PC-9 (cell line): ENCODE measurements at regions not wholly inside any gene's neighbourhood (a gene's known extent, or its start where the extent isn't known, plus 50 kb on each side); places are given as distances from the start of the nearest gene placed in this dataset.

Source experiments
- BruUV-seq: library from RNA; stranded (reverse); fragments of 400-500 nt; replicated peaks from 2 replicates; lab custom pipeline; 2021; lab: Mats Ljungman, UMichigan
- CTCF ChIA-PET: fragments of 300-600 bp; sonication (Branson Sonifier 250); formaldehyde crosslinking; loops from one replicate; lab custom pipeline; 2022; ENCODE audit warnings: antibody characterized with exemption; lab: Charles Lee
- POLR2A ChIA-PET: fragments of 300-600 bp; sonication (Branson Sonifier 250); formaldehyde crosslinking; loops from one replicate; lab custom pipeline; 2022; ENCODE audit warnings: antibody characterized with exemption; ENCODE audit not compliant: unreplicated experiment; lab: Charles Lee
- DNase-seq, 2 experiments: peaks; one replicate each; pipeline versions ENCODE4 v3.0.0 to v3.0.0-alpha.2; 2015 to 2022; ENCODE audit warnings: mixed read lengths in 1 of 2
- H2AFZ ChIP-seq: fragments of 200-600 bp; sonication (generic); 2 replicates; pipeline ENCODE4 v1.8.1; 2017; ENCODE audit warnings: antibody characterized with exemption
- H3F3A ChIP-seq: fragments of 200-600 bp; sonication (generic); 2 replicates; pipeline ENCODE4 v1.8.1; 2017; ENCODE audit warnings: antibody characterized with exemption, mild to moderate bottlenecking, low read depth; ENCODE audit not compliant: insufficient read depth
- H3K27ac ChIP-seq: fragments of 200-600 bp; sonication (generic); 2 replicates; pipeline ENCODE4 v1.6.1; 2016; ENCODE audit warnings: mixed run types
- H3K27me3 ChIP-seq: fragments of 200-600 bp; sonication (generic); 2 replicates; pipeline ENCODE4 v1.6.1; 2016; ENCODE audit warnings: low read depth, mixed run types; ENCODE audit not compliant: insufficient read depth
- H3K36me3 ChIP-seq: fragments of 200-600 bp; sonication (generic); 2 replicates; pipeline ENCODE4 v1.6.1; 2016; ENCODE audit warnings: low read depth, mixed run types
- H3K4me1 ChIP-seq: fragments of 200-600 bp; sonication (generic); replicated peaks from 2 replicates; pipeline ENCODE4 v1.6.1; 2016; ENCODE audit warnings: mixed run types; ENCODE audit not compliant: insufficient read depth
- H3K4me2 ChIP-seq: fragments of 200-600 bp; sonication (generic); 2 replicates; pipeline ENCODE4 v1.6.1; 2017; ENCODE audit warnings: mixed run types
- H3K4me3 ChIP-seq: fragments of 200-600 bp; sonication (generic); 2 replicates; pipeline ENCODE4 v1.6.1; 2016; ENCODE audit warnings: mixed run types
- H3K79me2 ChIP-seq: fragments of 200-600 bp; sonication (generic); 2 replicates; pipeline ENCODE4 v1.6.1; 2017; ENCODE audit warnings: low read depth, mixed run types
- H3K9me2 ChIP-seq: fragments of 200-600 bp; sonication (generic); 2 replicates; pipeline ENCODE4 v1.8.1; 2017; ENCODE audit warnings: mild to moderate bottlenecking; ENCODE audit not compliant: insufficient read depth
- H3K9me3 ChIP-seq: fragments of 200-600 bp; sonication (generic); 2 replicates; pipeline ENCODE4 v1.8.1; 2016; ENCODE audit warnings: low read depth; ENCODE audit not compliant: insufficient read depth
- H4K20me1 ChIP-seq: fragments of 200-600 bp; sonication (generic); 2 replicates; pipeline ENCODE4 v1.8.1; 2017; ENCODE audit not compliant: insufficient read depth
- CTCF ChIP-seq: fragments of 200-600 bp; sonication (generic); conservative IDR thresholded peaks from 2 replicates; pipeline ENCODE4 v1.6.1; 2017; ENCODE audit warnings: mixed run types, antibody characterized with exemption, mild to moderate bottlenecking, moderate library complexity
- EZH2 ChIP-seq: fragments of 200-600 bp; sonication (generic); IDR thresholded peaks from 2 replicates; pipeline ENCODE4 v1.8.0; 2017; ENCODE audit warnings: antibody characterized with exemption, low read depth
- intact Hi-C: fragments of 100-400 bp; cut with micrococcal nuclease; formaldehyde crosslinking; loops from one replicate; pipeline ENCODE4 v1.10.0; 2022; ENCODE audit not compliant: unreplicated experiment

DNA sequence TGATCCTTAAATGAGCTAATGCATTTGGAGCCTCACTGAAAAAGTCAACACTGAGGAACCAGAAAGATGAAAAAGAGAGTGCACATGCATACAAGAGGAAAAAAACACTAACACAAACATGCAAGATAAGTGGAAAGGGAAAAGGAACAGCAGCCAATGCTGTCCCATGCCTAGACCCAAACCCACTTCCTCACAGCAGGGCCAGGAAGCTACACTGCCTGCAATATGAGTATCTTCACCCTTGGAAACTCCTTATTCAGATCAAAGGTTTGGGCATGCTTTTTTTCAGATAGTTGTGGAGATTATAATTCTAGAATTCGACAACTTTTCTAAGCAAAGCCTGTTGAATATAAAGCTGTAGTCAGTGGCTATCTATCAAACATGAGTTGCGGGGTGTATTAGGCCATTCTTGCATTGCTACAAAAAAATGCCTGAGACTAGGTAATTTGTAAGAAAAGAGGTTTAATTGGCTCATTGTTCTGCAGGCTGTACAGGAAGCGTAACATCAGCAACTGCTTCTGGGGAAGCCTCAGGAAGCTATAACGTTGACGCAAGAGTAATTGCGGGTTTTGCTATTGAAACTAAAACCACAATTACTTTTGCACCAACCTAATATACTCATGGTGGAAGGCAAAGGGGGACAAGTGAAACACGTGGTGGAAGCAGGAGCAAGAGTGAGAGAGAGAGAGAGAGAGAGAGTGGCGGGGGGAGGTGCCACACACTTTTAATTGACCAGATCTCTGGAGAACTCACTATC is 138.2 kb downstream of the MBD2 start:
- TF ChIP-seq CTCF = no peak
- no peak for TF ChIP-seq EZH2
- H3K4me2 ChIP-seq = no peak overlapping the region
- H4K20me1 ChIP-seq = no peaks in the 10 kb centered on the region
- CTCF ChIA-PET = no interaction called here
- H3K36me3 ChIP-seq = no peaks in the 10 kb centered on the region
- H3K9me2 ChIP-seq = no peaks in the 10 kb centered on the region
- H3F3A ChIP-seq = no peaks in the 10 kb centered on the region
- H3K4me1 ChIP-seq = no peaks in the 10 kb centered on the region
- intact Hi-C loops = no loop called here
- no peak overlapping the region for H3K4me3 ChIP-seq
- POLR2A ChIA-PET = no interaction called here
- no peaks in the 10 kb centered on the region for H3K9me3 ChIP-seq
- DNase-seq = no peak
- no peaks in the 10 kb centered on the region for H3K27me3 ChIP-seq
- H3K27ac ChIP-seq = no peak overlapping the region
- no peaks in the 10 kb centered on the region for H3K79me2 ChIP-seq
- no TSS peak for BruUV-seq
- H2AFZ ChIP-seq = no peak overlapping the region

GRCh38 chr18:54080858-54081257 is 143.6 kb downstream of the MBD2 start:
- H3K9me3 ChIP-seq = no peaks in the 10 kb centered on the region
- no peaks in the 10 kb centered on the region for H3K9me2 ChIP-seq
- H3K4me3 ChIP-seq = no peak overlapping the region
- H3K4me2 ChIP-seq = no peak overlapping the region
- DNase-seq = no peak
- H3K79me2 ChIP-seq = no peaks in the 10 kb centered on the region
- ChIA-PET CTCF (no interaction called here), POLR2A (no interaction called here)
- intact Hi-C loops = no loop called here
- no peak overlapping the region for H3K27ac ChIP-seq
- TF ChIP-seq CTCF (no peak), EZH2 (no peak)
- H3F3A ChIP-seq = no peaks in the 10 kb centered on the region
- no TSS peak for BruUV-seq
- no peaks in the 10 kb centered on the region for H3K4me1 ChIP-seq
- H4K20me1 ChIP-seq = no peaks in the 10 kb centered on the region
- no peaks in the 10 kb centered on the region for H3K27me3 ChIP-seq
- no peaks in the 10 kb centered on the region for H3K36me3 ChIP-seq
- no peak overlapping the region for H2AFZ ChIP-seq

- TF ChIP-seq EZH2 (no peak), CTCF (no peak)
- Histone ChIP-seq H3K4me1 (no peaks in the 10 kb centered on the region), H3K4me2 (no peak overlapping the region), H2AFZ (no peak overlapping the region), H3K9me2 (no peaks in the 10 kb centered on the region), H3K27ac (no peak overlapping the region), H3K36me3 (no peaks in the 10 kb centered on the region), H3F3A (no peaks in the 10 kb centered on the region), H3K9me3 (no peaks in the 10 kb centered on the region), H4K20me1 (no peaks in the 10 kb centered on the region), H3K4me3 (no peak overlapping the region), H3K27me3 (peaks cover 5% of the 10 kb centered on the region), H3K79me2 (no peaks in the 10 kb centered on the region)
- no peak for DNase-seq
- intact Hi-C loops = no loop called here
- ChIA-PET POLR2A (no interaction called here), CTCF (no interaction called here)
- BruUV-seq = no TSS peak
Observed at GRCh38 chr18:54076166-54076565, 148.3 kb downstream of the MBD2 start.
